ENCODE measurements at regions not wholly inside any gene's neighbourhood (a gene's known extent, or its start where the extent isn't known, plus 50 kb on each side); places are given as distances from the start of the nearest gene placed in this dataset.

DNA sequence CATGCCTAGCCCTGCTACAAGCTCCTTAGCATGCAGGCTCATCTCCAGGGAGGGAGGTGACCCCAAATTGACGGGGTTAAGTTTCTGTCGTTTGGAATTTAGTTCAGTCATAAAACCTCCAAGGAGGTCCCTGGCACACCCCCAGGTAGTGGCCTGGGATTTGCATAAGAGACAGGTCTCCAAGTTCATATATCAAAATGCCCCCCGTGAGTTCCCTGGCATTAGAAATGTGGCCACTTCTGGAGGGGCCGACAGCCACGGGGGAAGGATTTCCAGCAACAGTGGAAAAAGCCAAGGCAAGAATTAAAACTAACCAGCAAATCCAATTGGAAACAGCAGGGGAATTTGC lies 228.8 kb downstream of the BCL11B start:
- no peak overlapping the region for H3K27ac ChIP-seq
- TF ChIP-seq, protein P1, sequence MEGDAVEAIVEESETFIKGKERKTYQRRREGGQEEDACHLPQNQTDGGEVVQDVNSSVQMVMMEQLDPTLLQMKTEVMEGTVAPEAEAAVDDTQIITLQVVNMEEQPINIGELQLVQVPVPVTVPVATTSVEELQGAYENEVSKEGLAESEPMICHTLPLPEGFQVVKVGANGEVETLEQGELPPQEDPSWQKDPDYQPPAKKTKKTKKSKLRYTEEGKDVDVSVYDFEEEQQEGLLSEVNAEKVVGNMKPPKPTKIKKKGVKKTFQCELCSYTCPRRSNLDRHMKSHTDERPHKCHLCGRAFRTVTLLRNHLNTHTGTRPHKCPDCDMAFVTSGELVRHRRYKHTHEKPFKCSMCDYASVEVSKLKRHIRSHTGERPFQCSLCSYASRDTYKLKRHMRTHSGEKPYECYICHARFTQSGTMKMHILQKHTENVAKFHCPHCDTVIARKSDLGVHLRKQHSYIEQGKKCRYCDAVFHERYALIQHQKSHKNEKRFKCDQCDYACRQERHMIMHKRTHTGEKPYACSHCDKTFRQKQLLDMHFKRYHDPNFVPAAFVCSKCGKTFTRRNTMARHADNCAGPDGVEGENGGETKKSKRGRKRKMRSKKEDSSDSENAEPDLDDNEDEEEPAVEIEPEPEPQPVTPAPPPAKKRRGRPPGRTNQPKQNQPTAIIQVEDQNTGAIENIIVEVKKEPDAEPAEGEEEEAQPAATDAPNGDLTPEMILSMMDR (IDR thresholded peaks at IDR 0.05): no peak
- no peak for TF ChIP-seq ZFX (IDR thresholded peaks at IDR 0.05; ENCODE audit: borderline replicate concordance)

DNA sequence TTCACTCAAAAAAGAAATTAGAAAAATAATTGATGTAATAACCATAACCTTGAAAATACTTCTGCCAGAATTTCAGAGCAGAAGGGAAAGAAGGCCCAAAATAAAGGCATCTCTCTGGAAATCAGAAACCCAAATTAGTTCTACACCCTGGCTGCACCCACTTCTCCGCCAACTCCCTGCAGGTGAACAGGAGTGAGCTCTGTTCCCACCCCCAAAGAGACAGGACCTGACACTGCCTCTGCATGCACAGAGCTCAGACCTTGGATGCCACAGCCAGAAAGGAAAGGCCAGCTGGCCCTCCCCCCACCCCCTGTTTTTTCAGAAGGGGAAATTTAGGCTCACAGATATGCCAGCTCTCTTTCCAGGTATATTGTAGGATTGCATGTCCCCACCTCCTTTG lies 228.2 kb downstream of the BCL11B start:
- H3K27ac ChIP-seq: no peak overlapping the region
- TF ChIP-seq, protein P1 (IDR thresholded peaks at IDR 0.05): no peak
- TF ChIP-seq ZFX (IDR thresholded peaks at IDR 0.05; ENCODE audit: borderline replicate concordance): no peak

DNA sequence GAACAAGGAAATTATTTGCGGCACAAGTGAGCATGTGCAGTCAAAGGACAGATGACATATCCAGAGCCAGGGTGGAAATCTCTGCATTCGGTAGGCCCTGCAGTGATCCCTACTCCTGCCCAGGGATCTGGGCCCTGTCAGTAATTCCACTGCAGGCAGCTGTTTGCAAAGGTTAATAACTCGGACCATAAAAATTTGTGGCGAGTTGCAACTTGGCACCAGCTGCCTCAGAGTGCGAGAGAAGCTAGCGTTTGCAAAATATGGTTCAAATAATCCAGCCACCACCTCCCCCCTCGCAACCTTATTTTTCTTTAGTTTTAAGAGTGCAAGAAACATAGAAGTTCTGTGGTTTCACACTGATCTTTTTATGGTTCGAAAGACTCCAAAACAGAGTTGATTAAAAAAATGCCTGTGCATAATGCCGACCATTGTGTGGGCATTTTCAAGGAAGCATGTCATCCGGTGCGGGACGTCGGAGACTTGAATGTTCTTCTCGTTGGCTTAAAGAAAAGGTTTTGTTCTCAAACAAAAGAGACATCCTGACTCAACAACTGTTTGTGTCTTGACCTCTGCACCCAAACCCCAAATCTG lies 224.5 kb downstream of the BCL11B start:
- TF ChIP-seq, protein P1 (IDR thresholded peaks at IDR 0.05): no peak
- no peak for TF ChIP-seq ZFX (IDR thresholded peaks at IDR 0.05; ENCODE audit: borderline replicate concordance)

DNA sequence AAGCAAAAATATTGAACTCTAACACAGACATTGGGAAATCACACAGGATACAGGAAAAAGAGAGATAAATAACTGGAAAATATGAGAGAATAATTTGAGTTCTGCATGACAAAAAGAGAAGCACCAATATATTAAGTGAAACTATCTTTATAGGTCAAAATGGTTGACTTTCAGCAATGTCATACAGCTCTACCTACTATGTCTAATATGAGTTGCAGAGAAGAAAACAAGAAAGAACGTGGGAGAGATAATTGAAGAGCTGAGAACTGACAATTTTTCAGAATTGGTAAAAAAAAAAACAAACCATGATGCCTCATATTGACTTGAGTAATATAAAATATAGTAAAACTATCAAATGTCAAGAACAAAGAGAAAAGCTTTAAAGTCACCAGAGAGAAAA lies 221.7 kb downstream of the BCL11B start:
- no peak for TF ChIP-seq ZFX (IDR thresholded peaks at IDR 0.05; ENCODE audit: borderline replicate concordance)
- TF ChIP-seq, protein P1 (IDR thresholded peaks at IDR 0.05): no peak
- H3K27ac ChIP-seq: no peak overlapping the region

More for the DNA sequence above, 224.5 kb downstream of the BCL11B start:
- H3K27ac ChIP-seq: no peak overlapping the region

DNA sequence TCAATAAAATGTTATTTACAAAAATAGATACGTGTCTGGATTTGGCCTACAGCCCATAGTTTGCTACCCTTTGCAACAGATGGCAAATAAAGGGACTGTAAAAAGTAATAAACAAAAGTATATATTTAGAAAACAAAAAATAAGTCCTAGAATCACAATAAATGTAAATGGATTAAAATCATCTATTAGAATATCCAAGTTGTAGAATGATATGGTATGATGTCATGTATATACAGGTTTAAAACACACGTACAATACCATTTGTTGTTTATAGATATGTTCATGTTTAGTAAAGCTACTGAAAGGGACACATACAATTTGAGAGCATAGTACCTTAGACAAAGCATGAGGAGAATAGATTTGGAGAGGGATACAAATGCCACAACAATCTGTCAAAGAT lies 219.5 kb downstream of the BCL11B start:
- H3K27ac ChIP-seq: no peak overlapping the region
- TF ChIP-seq, protein P1 (IDR thresholded peaks at IDR 0.05): no peak
- no peak for TF ChIP-seq ZFX (IDR thresholded peaks at IDR 0.05; ENCODE audit: borderline replicate concordance)

DNA sequence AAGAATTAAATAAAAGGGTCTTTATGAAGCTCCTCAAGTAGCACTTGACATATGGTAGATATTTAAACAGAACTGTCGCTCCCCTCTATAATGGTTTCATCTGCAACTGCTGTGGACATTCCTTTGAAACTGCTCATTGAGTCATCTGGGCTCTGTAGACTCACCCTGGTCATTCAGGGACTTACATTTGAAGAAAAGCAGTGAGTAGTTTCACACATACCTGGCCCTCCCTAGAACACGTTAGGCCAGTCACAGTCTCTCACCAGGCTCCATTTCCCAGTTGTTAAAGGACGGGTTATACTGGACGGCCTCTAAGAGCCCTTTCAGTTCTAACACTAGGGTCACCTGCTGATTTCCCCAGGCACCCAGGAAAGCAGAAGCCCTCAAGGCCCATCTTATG lies 217.0 kb downstream of the BCL11B start:
- no peak overlapping the region for H3K27ac ChIP-seq
- TF ChIP-seq, protein P1 (IDR thresholded peaks at IDR 0.05): no peak
- no peak for TF ChIP-seq ZFX (IDR thresholded peaks at IDR 0.05; ENCODE audit: borderline replicate concordance)

DNA sequence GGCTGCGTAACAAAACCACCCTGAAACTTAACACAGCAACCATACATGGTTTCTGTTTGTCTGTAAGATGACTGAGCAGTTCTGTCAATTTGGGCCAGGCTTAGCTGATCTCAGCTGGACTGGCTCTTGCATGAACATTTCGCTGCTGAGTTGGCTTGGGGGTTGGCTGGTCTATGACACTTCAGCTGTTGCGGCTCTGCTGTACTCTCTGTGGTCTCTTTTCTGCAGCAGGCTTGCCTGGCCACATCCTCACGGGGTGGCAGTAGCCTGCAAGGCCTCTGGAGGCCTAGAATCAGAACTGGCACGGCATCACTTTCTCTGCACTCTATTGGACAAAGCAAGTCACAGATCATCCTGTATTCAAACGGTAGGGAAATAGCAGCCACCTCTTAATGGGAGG lies 216.2 kb downstream of the BCL11B start:
- TF ChIP-seq ZFX (IDR thresholded peaks at IDR 0.05; ENCODE audit: borderline replicate concordance): no peak
- TF ChIP-seq, protein P1 (IDR thresholded peaks at IDR 0.05): no peak
- H3K27ac ChIP-seq: no peak overlapping the region
